Heart right ventricle (tissue), 16 donors: ENCODE measurements at regions not wholly inside any gene's neighbourhood (a gene's known extent, or its start where the extent isn't known, plus 50 kb on each side); places are given as distances from the start of the nearest gene placed in this dataset.

Source experiments
- ATAC-seq, 8 donors: fragments of 200-7000 bp; cut with Tn5 transposase; one replicate each; pipeline ENCODE4 v1.9.1; 2020; ENCODE audit warnings: mild to moderate bottlenecking in 8 of 8, moderate library complexity in 8 of 8, moderate number of reproducible peaks in 1 of 8
- DNase-seq, 2 donors: peaks; one replicate each; pipeline ENCODE4 v3.0.0-alpha.2; 2020
- H3K27ac ChIP-seq, 10 donors: fragments of 200-600 bp; sonication (generic) in 2 of 10; one replicate each; pipeline versions ENCODE4 v1.5.0 to v1.8.0; 2020 to 2022; ENCODE audit warnings: mild to moderate bottlenecking in 3 of 10
- H3K27me3 ChIP-seq, 7 donors: fragments of 200-600 bp; one replicate each; pipeline ENCODE4 v1.8.0; 2021 to 2022; ENCODE audit warnings: mild to moderate bottlenecking in 2 of 7
- H3K36me3 ChIP-seq, 9 donors: fragments of 200-600 bp; sonication (generic) in 1 of 9; one replicate each; pipeline versions ENCODE4 v1.5.0 to v1.8.0; 2020 to 2022; ENCODE audit warnings: mild to moderate bottlenecking in 2 of 9
- H3K4me1 ChIP-seq, 9 donors: fragments of 200-600 bp; sonication (generic) in 1 of 9; one replicate each; pipeline versions ENCODE4 v1.5.0 to v1.8.0; 2020 to 2022; ENCODE audit warnings: mild to moderate bottlenecking in 4 of 9
- H3K4me3 ChIP-seq, 10 donors: fragments of 200-600 bp; sonication (generic) in 2 of 10; one replicate each; pipeline versions ENCODE4 v1.5.0 to v1.8.0; 2020 to 2022; ENCODE audit warnings: mild to moderate bottlenecking in 7 of 10, moderate library complexity in 2 of 10
- H3K9me3 ChIP-seq, 11 donors: fragments of 200-600 bp in 10 of 11; sonication (generic) in 2 of 11; one replicate each; pipeline versions ENCODE4 v1.5.0 to v1.8.0; 2013 to 2022; ENCODE audit warnings: mild to moderate bottlenecking in 2 of 11, control low read depth in 1 of 11, moderate library complexity in 1 of 11
- CTCF ChIP-seq, 9 donors: fragments of 200-600 bp; sonication (generic) in 2 of 9; IDR thresholded peaks; one replicate each; pipeline versions ENCODE4 v1.5.0 to v1.8.0; 2021 to 2022; ENCODE audit warnings: antibody characterized with exemption in 9 of 9, mild to moderate bottlenecking in 5 of 9, moderate library complexity in 1 of 9
- WGBS, 2 donors: extraction: QIAGEN DNeasy Blood & Tissue Kit; methylation state at CpG; one replicate each; pipeline ENCODE4 v1.1.7; 2013; ENCODE audit warnings: inconsistent platforms in 1 of 2; 5-methylcytosine and 5-hydroxymethylcytosine counted together
- intact Hi-C, 10 donors: fragments of 100-400 bp; cut with DNase I; formaldehyde crosslinking; loops; one replicate each; pipeline versions ENCODE4 v1.11.1 to v1.14.2; 2022
- donor health status: Arrhythmogenic right ventricular cardiomyopathy.
- donor health status: ischemic (EF 13 %, LVEDD 7.1; RV severe dilation, severe dysfunction).
- donor health status: healthy with polysubstance abuse.
- donor health status: DM: no; HTN: yes; CAD: no.
- donor health status: DM: no; HTN: no; CAD: no.
- donor health status: ischemic (EF 25% LVEDD 6.9; RV normal size, moderate dysfunction).
- donor health status: ischemic (EF 25% LVEDD 5.7; RV mildly dilated, moderate dysfunction).
- donor health status: healthy.
- donor health status: DM: yes; HTN: yes; CAD: no.
- donor health status: Ischemic cardiomyopathy.
- donor health status: ischemic (EF 35%, LVEDD 5.7; RV mildly dilated, moderate dysfunction).
- donor health status: nonischemic (EF 11% LVEDD 7.7; RV severe dilation, severe dysfunction).
- donor health status: DM: yes; HTN: yes; CAD: no.
- donor health status: PGD.
- donor health status: ischemic (EF 29% LVEDD 5.4; RV normal size, mild dysfunction).
- donor health status: nonischemic (EF 23%, LVEDD 6.1; RV moderate dilation, normal function).

DNA sequence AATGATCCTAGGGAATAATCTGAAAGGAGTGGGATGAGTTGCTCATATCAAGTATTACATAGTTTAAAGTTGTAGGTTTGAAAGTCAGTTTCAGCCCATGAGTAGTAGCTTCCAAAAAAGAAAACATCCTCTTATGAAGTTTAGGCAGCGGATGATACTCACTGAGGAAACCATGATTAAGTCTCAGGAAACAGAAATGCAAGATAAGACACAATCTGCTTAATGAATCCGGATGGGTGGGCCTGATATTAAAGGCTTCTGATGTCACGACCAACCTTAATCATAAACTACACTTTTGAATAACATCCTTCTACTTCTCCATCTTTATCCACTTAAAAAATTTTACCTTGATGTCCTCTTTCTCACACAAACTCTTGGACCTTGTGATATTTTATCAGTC is 61.8 kb downstream of the S1PR1 start:
- ATAC-seq: peak in 7 of 8 donors; percentile 29 to 83 (median 55)
- 43 to 56% methylated on average over 3 of the region's 3 CpGs for WGBS, 2 donors
- Histone ChIP-seq H3K4me3 (no peak overlapping the region), H3K4me1 (peaks cover 0 to 14% (median 0%) of the 10 kb centered on the region in 9 donors), H3K9me3 (no peaks in the 10 kb centered on the region), H3K27ac (peak overlapping the region in 4 of 10 donors; percentile 7 to 48 (median 10)), H3K36me3 (no peaks in the 10 kb centered on the region), H3K27me3 (peaks cover 0 to 12% (median 0%) of the 10 kb centered on the region in 7 donors)
- DNase-seq: no peak
- intact Hi-C loops: no loop called here
- TF ChIP-seq CTCF (IDR thresholded peaks at IDR 0.05): no peak

GRCh38 chr1:101299141-101299540 is 62.3 kb downstream of the S1PR1 start:
- no peaks in the 10 kb centered on the region for H3K36me3 ChIP-seq
- ATAC-seq (no peak), DNase-seq (no peak)
- peak overlapping the region in 3 of 10 donors; percentile 11 to 48 (median 38) for H3K27ac ChIP-seq
- TF ChIP-seq CTCF (IDR thresholded peaks at IDR 0.05): no peak
- WGBS, 2 donors: 55 to 60% methylated on average over 4 of the region's 4 CpGs
- no peak overlapping the region for H3K4me3 ChIP-seq
- peaks cover 0 to 13% (median 0%) of the 10 kb centered on the region in 9 donors for H3K4me1 ChIP-seq
- intact Hi-C loops: no loop called here
- H3K9me3 ChIP-seq: no peaks in the 10 kb centered on the region
- peaks cover 0 to 12% (median 0%) of the 10 kb centered on the region in 7 donors for H3K27me3 ChIP-seq

DNA sequence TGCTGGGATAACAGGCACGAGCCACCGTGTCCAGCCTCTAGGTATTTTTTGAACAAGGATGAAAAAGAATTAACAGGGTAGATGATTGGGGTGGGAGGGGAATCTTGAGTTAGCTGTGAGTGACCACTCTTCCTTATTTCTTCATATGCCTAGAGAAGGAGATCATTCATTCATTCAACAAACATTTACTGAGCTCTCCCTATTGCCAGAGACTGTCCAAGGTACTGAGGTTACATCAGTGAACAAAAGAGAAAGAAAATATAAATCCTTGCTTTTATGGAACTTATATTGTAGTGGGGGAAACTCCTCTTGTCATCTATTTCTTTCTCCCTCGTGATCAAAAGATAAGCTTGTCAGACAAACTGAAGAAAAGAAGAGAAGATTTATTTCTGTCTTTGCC is 62.9 kb downstream of the S1PR1 start:
- peaks cover 0 to 12% (median 0%) of the 10 kb centered on the region in 7 donors for H3K27me3 ChIP-seq
- intact Hi-C loops: loop anchor here in 1 of 10 donors (10.0 kb wide), 1 partner anchor 265 kb away; no protein-coding TSS in a partner anchor
- no peak for TF ChIP-seq CTCF (IDR thresholded peaks at IDR 0.05)
- no peak overlapping the region for H3K4me3 ChIP-seq
- no peak for DNase-seq
- no peaks in the 10 kb centered on the region for H3K9me3 ChIP-seq
- H3K36me3 ChIP-seq: no peaks in the 10 kb centered on the region
- no peak for ATAC-seq
- 87 to 88% methylated on average over 3 of the region's 3 CpGs for whole genome bisulfite sequencing, 2 donors
- H3K4me1 ChIP-seq: peaks cover 0 to 13% (median 0%) of the 10 kb centered on the region in 9 donors
- peak overlapping the region in 3 of 10 donors; percentile 11 to 48 (median 38) for H3K27ac ChIP-seq

- Histone ChIP-seq H3K27me3 (peaks cover 0 to 8% (median 0%) of the 10 kb centered on the region in 7 donors), H3K36me3 (no peaks in the 10 kb centered on the region), H3K9me3 (no peaks in the 10 kb centered on the region), H3K27ac (no peak overlapping the region), H3K4me1 (peaks cover 0 to 13% (median 0%) of the 10 kb centered on the region in 9 donors), H3K4me3 (no peak overlapping the region)
- intact Hi-C loops: loop anchor here in 1 of 10 donors (10.0 kb wide), 1 partner anchor 264 kb away; no protein-coding TSS in a partner anchor
- ATAC-seq: peak in 1 of 8 donors; percentile 12
- 69 to 78% methylated on average over 7 of the region's 7 CpGs for WGBS, 2 donors
- no peak for DNase-seq
- TF ChIP-seq CTCF (IDR thresholded peaks at IDR 0.05): no peak
These were observed 64.1 kb downstream of the S1PR1 start for GRCh38 chr1:101300916-101301315.
